Osteocyte (in vitro differentiated cells): ENCODE measurements at regions not wholly inside any gene's neighbourhood (a gene's known extent, or its start where the extent isn't known, plus 50 kb on each side); places are given as distances from the start of the nearest gene placed in this dataset.

Experiments used
- DNase-seq: peaks from one replicate; pipeline ENCODE4 v3.0.0; 2021; ENCODE audit warnings: mixed read lengths; ENCODE audit not compliant: unreplicated experiment; ENCODE audit errors: extremely low spot score
- H3K27ac Mint-ChIP-seq: one replicate; pipeline ENCODE4 v1.8.0; 2021; ENCODE audit warnings: mild to moderate bottlenecking, mixed read lengths; ENCODE audit not compliant: unreplicated experiment
- H3K27me3 Mint-ChIP-seq: one replicate; pipeline ENCODE4 v1.8.0; 2021; ENCODE audit warnings: mixed read lengths; ENCODE audit not compliant: unreplicated experiment
- H3K36me3 Mint-ChIP-seq: one replicate; pipeline ENCODE4 v1.8.0; 2021; ENCODE audit warnings: mixed read lengths; ENCODE audit not compliant: unreplicated experiment
- H3K4me1 Mint-ChIP-seq: one replicate; pipeline ENCODE4 v1.8.0; 2021; ENCODE audit warnings: mixed read lengths; ENCODE audit not compliant: unreplicated experiment
- H3K4me3 Mint-ChIP-seq: one replicate; pipeline ENCODE4 v1.8.0; 2021; ENCODE audit warnings: mild to moderate bottlenecking, moderate library complexity, mixed read lengths; ENCODE audit not compliant: unreplicated experiment
- H3K9me3 Mint-ChIP-seq: one replicate; pipeline ENCODE4 v1.8.0; 2021; ENCODE audit warnings: mixed read lengths; ENCODE audit not compliant: unreplicated experiment
- TF ChIP-seq, protein P1 (sequence below): fragments of 200-600 bp; sonication (generic); IDR thresholded peaks from 2 replicates; pipeline ENCODE4 v1.5.0; 2021; ENCODE audit warnings: antibody characterized with exemption, mild to moderate bottlenecking, moderate library complexity

DNA sequence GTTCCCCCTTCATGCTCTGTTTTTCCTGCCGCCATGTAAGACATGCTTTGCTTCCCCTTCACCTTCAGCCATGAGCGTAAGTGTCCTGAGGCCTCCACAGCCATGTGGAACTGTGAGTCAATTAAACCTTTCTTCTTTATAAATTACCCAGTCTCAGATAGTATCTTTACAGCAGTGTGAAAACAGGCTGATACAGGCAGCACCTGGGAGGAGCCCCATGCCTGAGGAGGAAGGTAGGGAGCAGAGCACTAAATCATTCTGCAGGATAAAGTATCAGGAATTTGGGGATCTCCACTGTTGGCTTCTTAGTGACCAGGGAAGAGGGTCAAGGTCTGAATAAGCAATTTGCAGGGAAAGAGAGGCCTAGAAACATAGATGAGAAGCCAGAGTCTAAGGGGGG lies 78.0 kb downstream of the KCNF1 start:
- TF ChIP-seq, protein P1, sequence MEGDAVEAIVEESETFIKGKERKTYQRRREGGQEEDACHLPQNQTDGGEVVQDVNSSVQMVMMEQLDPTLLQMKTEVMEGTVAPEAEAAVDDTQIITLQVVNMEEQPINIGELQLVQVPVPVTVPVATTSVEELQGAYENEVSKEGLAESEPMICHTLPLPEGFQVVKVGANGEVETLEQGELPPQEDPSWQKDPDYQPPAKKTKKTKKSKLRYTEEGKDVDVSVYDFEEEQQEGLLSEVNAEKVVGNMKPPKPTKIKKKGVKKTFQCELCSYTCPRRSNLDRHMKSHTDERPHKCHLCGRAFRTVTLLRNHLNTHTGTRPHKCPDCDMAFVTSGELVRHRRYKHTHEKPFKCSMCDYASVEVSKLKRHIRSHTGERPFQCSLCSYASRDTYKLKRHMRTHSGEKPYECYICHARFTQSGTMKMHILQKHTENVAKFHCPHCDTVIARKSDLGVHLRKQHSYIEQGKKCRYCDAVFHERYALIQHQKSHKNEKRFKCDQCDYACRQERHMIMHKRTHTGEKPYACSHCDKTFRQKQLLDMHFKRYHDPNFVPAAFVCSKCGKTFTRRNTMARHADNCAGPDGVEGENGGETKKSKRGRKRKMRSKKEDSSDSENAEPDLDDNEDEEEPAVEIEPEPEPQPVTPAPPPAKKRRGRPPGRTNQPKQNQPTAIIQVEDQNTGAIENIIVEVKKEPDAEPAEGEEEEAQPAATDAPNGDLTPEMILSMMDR = no peak
- H3K36me3 Mint-ChIP-seq = no peaks in the 10 kb centered on the region

DNA sequence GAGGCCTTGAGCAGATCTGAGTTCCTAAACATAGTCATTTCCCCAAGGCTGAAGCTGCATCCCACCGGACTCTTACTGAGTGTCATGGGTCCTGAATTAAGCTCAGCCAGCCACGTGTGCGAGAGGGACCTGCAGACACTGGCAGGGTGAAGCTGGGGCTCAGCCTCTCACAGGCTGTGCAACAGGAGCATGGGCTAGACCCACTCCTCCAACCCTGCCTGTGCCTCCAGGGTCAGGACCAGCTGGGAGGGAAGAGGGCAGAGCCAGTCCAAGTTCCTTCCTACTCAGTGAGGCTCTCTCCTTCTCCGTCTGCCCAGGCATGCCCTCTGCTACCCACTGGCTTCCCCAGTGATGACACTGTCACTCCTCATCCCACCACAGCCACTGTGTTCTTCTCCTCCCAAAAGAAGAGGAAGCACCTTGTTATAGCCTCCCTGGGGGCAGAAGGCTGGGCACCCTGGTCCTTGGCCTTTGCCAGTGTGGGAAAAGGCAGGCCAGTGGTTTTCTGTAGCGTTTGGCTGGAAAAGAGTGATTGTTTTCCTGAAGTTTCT lies 78.9 kb downstream of the KCNF1 start:
- no peaks in the 10 kb centered on the region for H3K4me1 Mint-ChIP-seq
- H3K9me3 Mint-ChIP-seq = no peaks in the 10 kb centered on the region
- H3K4me3 Mint-ChIP-seq = no peak overlapping the region
- DNase-seq = no peak
- TF ChIP-seq, protein P1 = no peak
- peaks cover 17% of the 10 kb centered on the region for H3K27me3 Mint-ChIP-seq
- H3K36me3 Mint-ChIP-seq = no peaks in the 10 kb centered on the region
- no peak overlapping the region for H3K27ac Mint-ChIP-seq

More for the DNA sequence above, 78.0 kb downstream of the KCNF1 start:
- no peaks in the 10 kb centered on the region for H3K9me3 Mint-ChIP-seq
- H3K4me1 Mint-ChIP-seq = no peaks in the 10 kb centered on the region
- no peak overlapping the region for H3K4me3 Mint-ChIP-seq
- no peak for DNase-seq
- H3K27me3 Mint-ChIP-seq = peaks cover 12% of the 10 kb centered on the region
- H3K27ac Mint-ChIP-seq = no peak overlapping the region

DNA sequence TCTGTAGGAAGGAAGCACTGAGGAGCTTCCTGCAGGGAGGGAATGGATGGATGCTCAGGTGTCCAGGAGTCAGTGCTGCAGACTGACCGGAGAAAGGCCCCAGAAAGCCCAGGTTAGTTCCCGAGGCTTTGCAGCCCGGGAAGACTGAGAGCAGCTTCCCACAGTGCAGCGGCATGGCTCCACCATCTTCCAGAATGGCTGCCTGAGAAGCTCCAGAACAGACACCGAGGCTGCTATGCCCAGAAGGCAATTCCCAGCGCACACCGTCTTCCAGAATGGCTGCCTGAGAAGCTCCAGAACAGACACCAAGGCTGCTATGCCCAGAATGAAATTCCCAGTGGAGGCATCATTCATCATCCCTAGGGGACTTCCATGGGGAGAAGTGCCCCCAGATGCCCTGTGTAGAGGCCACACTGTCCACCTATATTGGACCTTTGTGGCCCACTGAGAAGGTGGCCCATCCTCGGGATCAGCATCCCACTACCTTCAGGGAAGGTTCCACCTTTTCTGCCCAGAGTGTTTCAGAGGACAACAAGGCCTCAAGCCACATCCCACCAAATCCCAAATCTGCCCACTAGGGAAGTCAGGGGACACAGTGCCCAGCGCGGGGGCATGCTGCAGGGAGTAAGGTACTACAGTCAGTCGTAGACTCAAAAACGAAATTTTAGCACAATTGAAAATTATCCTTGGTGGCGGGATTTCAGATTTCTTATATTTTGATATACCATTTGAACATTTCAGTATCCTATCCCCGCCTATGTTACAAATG lies 80.5 kb downstream of the KCNF1 start:
- Mint-ChIP-seq H3K27me3 (peaks cover 17% of the 10 kb centered on the region), H3K9me3 (no peaks in the 10 kb centered on the region), H3K36me3 (no peaks in the 10 kb centered on the region), H3K4me3 (no peak overlapping the region), H3K4me1 (no peaks in the 10 kb centered on the region), H3K27ac (no peak overlapping the region)
- TF ChIP-seq, protein P1 = no peak
- DNase-seq = no peak

DNA sequence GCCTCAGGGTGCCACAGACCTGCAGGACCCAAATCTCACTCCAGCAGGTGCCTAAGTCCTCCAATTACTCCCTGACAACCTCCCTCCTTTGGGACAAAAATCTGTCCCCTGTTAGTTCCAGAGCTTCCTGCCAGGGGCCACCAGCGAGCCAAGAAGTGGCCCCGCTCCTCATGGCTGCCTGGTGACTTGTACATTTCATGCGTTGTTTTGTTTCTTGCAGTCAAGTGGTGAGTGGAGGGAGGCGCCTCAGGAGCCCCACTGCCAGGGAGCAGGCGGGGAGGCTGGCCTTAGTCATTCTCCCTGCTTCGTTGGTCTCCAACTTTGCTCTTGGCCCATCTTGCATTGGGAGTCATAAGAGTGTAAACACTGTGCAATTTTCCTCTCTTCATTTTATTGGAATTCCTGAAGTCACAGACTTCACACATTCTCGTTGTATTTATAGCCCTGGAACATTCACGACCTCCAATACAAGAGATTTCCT lies 81.3 kb downstream of the KCNF1 start:
- H3K4me3 Mint-ChIP-seq = no peak overlapping the region
- no peaks in the 10 kb centered on the region for H3K36me3 Mint-ChIP-seq
- no peak for DNase-seq
- H3K27ac Mint-ChIP-seq = no peak overlapping the region
- no peaks in the 10 kb centered on the region for H3K9me3 Mint-ChIP-seq
- TF ChIP-seq, protein P1 = no peak
- H3K4me1 Mint-ChIP-seq = no peaks in the 10 kb centered on the region
- H3K27me3 Mint-ChIP-seq = peaks cover 17% of the 10 kb centered on the region

DNA sequence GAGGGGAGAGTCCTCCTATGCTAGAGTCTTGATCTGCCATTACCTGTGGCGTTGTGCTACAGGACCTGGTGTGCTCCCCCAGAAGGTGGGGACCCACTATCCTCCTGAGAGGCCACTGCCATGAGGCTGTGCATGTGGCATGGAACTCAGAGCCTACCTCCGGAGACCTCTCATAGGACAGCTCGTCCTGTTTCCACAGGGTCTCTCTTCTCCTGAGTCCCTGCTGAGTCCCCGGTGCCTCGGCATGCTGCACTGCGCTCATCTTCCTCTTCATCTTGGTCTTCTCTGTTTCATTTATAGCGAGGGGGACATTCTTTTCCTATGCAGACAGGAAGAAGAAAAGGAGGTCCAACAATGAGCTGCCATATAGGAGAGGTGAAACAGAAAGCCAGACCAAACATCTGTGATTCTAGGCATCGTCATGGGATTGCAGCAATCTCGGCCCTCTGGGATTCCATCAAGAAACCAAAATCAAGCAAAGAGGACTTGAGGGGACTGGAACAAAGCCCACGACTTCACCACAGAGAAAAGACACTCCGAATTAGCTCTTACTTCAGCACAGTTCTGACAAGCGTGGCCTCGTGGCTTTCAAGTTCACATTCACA lies 83.7 kb downstream of the KCNF1 start:
- DNase-seq = no peak
- H3K4me1 Mint-ChIP-seq = no peaks in the 10 kb centered on the region
- H3K9me3 Mint-ChIP-seq = no peaks in the 10 kb centered on the region
- no peak overlapping the region for H3K27ac Mint-ChIP-seq
- H3K36me3 Mint-ChIP-seq = no peaks in the 10 kb centered on the region
- TF ChIP-seq, protein P1 = no peak
- no peak overlapping the region for H3K4me3 Mint-ChIP-seq
- H3K27me3 Mint-ChIP-seq = peaks cover 17% of the 10 kb centered on the region
